DMS153 treated with DMSO at 0.1 percent for 48 hours (cell line): ENCODE measurements at regions not wholly inside any gene's neighbourhood (a gene's known extent, or its start where the extent isn't known, plus 50 kb on each side); places are given as distances from the start of the nearest gene placed in this dataset.
"Not testable (repeated sequence)": the region's sequence is repeated elsewhere in the genome, so short reads cannot be mapped to it uniquely, and the experiment has no call there.

Experiments used
- DNase-seq: peaks from one replicate; lab custom pipeline; 2025; ENCODE audit not compliant: unreplicated experiment; lab: John Stamatoyannopoulos, UW

- no peak for DNase-seq
Measured at GRCh38 chr4:141290771-141291170, 70.1 kb downstream of the ZNF330 start.

GRCh38 chr4:141294306-141294705 is 73.6 kb downstream of the ZNF330 start:
- DNase-seq: no peak

- no peak for DNase-seq
Measured at GRCh38 chr4:141301216-141301615, 80.5 kb downstream of the ZNF330 start.

GRCh38 chr4:141302924-141303323 is 82.2 kb downstream of the ZNF330 start:
- DNase-seq: no peak

- no peak for DNase-seq
Measured at GRCh38 chr4:141304346-141304745, 83.7 kb downstream of the ZNF330 start.

- no peak for DNase-seq
Measured at GRCh38 chr4:141306331-141306730, 85.6 kb downstream of the ZNF330 start.

- peak; percentile 35 for DNase-seq
Measured at GRCh38 chr4:141307241-141307689, 86.6 kb downstream of the ZNF330 start.

- DNase-seq: no peak
Measured at GRCh38 chr4:141309874-141310273, 89.2 kb downstream of the ZNF330 start.

- no peak for DNase-seq
Measured at GRCh38 chr4:141311246-141312204, 90.8 kb downstream of the ZNF330 start.

- DNase-seq: no peak
Measured at GRCh38 chr4:141314627-141315026, 93.9 kb downstream of the ZNF330 start.

GRCh38 chr4:141328560-141329173 is 108.0 kb downstream of the ZNF330 start:
- DNase-seq: no peak

- no peak for DNase-seq
Measured at GRCh38 chr4:141329174-141329569, 108.5 kb downstream of the ZNF330 start.

GRCh38 chr4:141330616-141331015 is 109.9 kb downstream of the ZNF330 start:
- DNase-seq: no peak

- DNase-seq: no peak
Measured at GRCh38 chr4:141331534-141332358, 111.1 kb downstream of the ZNF330 start.

GRCh38 chr4:141332359-141333181 is 111.9 kb downstream of the ZNF330 start:
- DNase-seq: not testable (repeated sequence)

- DNase-seq: not testable (repeated sequence)
Measured at GRCh38 chr4:141333456-141334230, 112.9 kb downstream of the ZNF330 start.

GRCh38 chr4:141335166-141335565 is 114.5 kb downstream of the ZNF330 start:
- DNase-seq: no peak

- no peak for DNase-seq
Measured at GRCh38 chr4:141338238-141338637, 117.5 kb downstream of the ZNF330 start.

- no peak for DNase-seq
Measured at GRCh38 chr4:141339391-141339790, 118.7 kb downstream of the ZNF330 start.

GRCh38 chr4:141339966-141340365 is 119.3 kb downstream of the ZNF330 start:
- no peak for DNase-seq
